ENCODE measurements at regions not wholly inside any gene's neighbourhood (a gene's known extent, or its start where the extent isn't known, plus 50 kb on each side); places are given as distances from the start of the nearest gene placed in this dataset.

- TF ChIP-seq POLR2A (IDR thresholded peaks at IDR 0.05) (no peak), CTCF (IDR thresholded peaks at IDR 0.05) (no peak)
Observed at GRCh38 chr9:26081847-26082246, 403.6 kb upstream of the TUSC1 start.

All from breast epithelium (tissue), 3 donors.